ENCODE measurements at regions not wholly inside any gene's neighbourhood (a gene's known extent, or its start where the extent isn't known, plus 50 kb on each side); places are given as distances from the start of the nearest gene placed in this dataset.

DNA sequence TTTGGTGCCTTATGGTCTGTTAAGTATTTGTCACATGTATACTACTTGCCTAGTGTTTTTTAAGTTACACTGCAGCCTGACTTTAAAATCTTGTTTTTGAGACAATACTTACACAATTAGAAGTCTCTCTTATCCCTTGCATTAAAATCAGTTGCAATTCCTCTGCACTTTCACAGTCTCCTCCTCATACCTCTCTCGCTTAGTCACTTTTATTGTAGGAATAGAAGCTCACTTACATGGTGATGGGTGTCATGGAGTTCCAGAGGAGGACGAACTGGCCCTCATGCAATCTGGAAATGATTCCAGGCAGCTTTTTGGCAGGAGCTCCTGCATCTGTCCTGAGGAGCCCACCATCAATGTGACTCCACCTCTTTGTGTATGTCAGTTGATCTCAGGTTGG is 238.4 kb upstream of the TBC1D5 start:
- peak; percentile 11 for DNase-seq

DNA sequence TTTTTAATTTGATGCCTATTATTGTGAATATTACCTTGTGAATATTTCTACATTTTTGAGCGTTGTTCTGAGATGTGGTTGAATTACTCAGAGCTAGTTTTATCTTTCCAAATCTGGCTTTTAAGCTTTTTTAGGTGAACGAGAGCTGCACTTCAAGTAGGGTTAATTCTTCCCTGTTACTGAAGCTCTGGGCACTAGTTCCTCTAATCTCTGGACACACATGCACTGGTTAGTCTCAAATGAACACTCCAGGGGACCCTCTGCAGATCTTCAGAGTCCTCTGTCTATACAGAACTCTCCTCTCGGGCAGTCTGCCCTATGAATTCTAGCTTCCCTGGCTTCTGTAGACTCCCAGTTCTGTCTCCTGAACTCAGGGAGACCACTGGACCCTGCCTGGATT is 237.5 kb upstream of the TBC1D5 start:
- DNase-seq, result no peak

DNA sequence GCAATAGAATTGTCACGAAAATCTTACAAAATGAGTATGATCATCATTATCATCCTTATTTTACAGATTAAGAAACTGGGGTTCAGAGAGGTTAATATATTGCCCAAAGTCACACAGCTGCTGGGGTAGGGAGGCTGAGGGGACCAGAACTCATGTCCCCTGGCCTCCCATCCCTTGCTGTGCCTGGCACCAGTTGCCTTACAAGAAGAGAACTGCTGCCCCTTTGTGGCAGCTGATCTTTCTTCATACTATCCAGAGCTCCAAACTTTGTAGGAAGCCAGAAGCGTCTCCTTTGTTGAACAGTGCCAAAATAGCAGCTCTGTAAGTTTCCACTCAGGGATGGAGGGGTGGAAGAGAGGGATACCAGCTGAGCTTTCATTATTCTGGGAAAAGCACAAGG is 236.8 kb upstream of the TBC1D5 start:
- DNase-seq, result no peak

DNA sequence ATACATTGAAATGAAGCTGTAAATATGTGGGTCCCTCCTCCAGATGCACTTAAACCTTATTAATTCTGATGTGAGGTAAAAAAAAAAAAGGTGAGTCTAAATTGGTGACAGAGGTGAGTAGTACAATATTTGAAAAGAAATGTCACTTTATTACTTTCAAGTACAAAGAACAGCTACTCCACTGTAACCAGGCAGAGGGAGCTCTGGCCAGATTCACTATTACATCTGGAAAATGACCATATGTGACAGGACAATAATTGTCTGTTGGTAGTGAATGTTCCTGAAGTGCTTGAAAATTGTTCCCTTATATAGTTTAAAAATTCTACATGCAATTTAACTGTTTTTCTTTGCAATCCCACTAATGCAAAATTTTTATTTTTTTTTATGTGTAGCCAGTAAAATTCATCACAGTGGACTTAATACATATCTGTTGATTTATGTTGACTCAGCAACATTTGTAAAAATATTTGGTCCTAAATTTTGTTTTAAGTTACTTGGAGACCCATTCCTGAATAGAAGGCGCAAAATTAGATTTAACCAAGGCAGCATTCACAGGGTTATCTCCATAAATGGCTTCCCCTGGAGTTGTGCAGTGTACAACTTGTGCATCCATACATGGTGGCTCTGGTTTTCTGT is 231.9 kb upstream of the TBC1D5 start:
- DNase-seq, result no peak

DNA sequence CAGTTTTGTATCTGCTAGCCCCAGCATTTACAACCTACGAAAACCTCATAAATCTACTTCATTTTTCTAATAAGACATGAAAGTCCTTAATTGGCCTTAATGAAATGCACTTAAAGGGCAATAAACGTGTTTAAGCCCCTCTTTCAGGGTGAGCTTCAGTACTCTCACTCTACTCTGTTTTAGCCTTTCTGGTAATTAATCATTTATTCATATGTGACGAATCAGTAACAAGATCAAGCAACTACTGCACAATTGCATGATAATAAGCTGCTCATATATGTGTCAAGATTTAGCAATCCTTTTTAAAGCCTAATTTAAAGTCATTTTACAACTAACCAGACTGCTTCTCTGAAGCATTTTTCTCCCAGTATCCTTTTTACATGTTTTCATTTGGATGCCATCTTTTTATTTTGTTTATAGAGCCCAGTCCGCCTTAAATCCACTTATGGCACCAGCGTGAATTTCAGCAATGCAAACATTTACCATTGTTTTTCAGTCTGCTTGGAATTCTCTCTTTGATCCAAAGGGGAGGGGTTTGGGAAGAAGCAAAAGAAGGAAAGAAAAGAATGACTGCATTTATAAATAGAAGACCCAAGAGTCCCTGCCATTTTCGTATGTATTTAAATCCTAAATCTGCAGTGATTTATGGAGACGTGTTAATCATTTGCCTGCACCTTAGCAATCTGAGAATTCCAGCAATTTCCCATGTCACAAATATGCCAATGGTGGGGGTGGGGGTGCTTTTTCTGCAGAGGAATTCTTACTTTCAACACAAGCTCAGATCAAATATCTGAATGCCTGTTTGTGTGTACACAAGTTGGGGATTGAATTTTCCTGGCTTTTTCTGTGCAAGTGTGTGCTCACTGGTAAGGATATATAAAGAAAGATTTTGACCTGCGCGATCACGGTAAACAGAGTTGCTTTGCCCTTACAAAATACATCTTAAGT is 230.8 kb upstream of the TBC1D5 start:
- DNase-seq, result no peak

DNA sequence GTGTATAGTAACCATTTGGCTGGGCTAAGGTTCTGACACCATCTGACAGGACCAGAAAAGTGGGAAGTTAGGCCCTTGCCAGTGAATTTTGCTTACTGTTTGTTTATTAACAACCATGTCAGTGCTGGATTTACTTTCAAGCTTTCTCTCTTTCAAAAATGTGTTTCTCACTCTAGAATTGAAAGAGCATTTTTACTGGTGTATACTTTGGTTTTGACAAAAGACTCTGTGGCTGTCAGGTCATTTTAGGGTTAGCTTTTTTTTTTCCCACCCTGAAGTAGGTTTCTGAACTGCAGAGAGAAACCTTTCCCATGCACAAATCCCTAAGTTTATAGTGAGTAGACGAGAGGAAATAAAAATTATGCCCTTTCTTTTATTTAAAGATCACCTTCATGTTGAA is 230.0 kb upstream of the TBC1D5 start:
- DNase-seq, result no peak

DNA sequence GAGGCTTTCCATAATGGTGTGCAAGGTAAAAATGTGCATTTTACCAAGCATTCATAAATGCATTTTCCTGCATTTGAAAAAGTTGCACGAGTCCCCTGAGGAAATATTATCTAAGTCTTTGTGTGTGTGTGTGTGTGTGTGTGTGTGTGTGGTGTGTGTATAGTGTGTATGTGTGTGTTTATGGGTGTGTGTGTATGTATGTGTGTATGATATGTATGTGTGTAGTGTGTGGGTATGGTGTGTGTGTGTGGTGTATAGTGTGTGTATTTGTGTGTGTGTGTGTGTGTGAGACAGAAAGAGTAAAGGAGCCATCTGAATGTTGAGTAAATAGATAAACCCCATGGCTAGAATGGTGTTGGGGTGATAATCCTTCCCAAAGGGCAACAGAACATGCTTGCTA is 229.6 kb upstream of the TBC1D5 start:
- no peak for DNase-seq

DNA sequence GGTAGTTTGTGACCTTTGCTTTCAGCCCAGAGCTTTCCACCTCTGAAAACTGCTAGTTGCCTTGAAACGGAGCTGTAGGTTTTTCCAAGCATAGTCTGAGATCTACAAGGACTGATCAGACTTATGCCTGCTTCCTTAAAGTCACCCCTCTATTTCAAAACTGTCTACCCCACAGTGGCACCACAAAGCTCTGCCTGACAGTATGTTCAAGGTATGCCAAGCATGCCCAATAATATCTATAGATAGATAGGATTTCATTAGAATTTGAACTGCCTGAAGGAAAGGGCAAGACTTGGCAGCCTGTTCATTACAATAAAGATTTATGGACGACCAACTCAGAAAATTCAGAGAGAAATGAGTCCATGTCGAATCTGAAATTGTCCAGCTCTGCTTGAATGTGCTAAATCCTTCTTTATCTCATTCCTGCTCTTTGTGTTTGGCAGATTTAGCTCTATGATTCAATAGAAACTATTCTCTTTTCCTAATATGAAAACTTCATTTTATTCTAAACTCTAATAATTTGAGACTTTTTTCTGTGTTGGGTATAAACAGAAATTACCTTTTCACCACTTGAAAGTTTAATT is 227.6 kb upstream of the TBC1D5 start:
- no peak for DNase-seq

DNA sequence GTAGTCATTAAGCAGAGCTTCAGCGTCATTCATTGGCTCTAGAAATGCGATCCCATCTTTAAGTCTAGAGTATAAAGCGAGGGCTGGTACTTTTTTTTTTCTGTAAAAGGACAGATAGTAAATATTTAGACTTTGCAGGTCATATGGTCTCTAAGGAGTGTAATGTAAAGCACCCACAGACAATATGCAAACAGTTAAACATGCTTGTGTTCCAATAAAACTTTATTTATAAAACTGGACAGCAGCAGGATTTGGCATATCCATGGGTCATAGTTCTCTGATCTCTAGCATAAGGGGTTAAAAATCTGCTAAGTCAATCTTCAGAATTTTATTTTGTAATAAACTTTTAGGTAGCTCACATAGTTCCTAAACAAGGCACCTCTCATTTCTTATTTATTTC is 226.8 kb upstream of the TBC1D5 start:
- DNase-seq, result no peak

DNA sequence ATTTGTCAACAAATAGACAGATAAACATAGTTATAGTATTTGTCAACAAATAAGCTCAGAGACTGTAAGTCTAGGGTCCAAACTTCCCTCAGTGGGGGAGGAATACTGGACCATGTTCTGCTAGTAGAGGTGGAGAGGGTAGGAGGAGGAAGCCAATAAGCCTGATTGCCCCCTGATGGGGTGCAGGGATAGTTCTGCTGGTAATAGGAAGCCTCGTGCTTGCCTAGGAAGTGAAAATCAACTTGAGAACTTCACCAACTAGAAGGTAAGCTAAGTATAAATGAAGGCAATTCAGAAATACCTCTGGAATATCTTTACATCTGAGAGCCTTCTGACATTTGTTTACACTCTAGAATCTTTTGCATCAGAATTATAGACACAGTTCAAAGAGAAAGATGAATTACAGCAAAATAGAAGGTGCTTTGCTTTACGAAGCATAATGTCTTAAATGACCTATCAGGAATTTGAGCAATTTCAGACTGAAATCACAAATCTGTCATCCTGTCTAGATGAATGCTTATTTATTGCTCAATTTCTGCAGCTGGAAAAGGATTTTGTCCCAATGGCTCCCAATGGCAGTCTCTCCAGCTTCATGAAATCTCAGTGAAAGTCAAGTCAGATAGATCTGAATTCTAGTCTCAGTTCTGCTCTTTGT is 225.6 kb upstream of the TBC1D5 start:
- no peak for DNase-seq

DNA sequence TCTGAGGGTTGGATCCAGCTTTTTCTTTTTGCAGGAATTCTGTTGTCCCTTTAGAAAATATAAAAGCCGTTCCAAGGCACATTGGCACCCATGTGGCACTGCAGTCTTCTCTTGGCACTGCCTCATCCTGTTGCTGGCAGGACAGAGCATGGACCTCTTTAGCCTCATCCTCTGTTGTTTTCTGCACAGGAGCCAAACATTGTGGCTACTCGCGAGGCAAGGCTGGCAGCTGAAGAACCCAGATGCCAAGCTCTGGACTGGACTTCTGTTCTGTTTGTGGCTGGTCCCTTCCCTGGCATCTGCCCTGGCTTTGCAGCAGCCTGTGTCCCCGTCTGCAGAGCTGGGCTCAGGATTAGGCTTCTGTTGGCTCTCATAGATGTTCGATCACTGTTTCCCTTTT is 224.7 kb upstream of the TBC1D5 start:
- no peak for DNase-seq

DNA sequence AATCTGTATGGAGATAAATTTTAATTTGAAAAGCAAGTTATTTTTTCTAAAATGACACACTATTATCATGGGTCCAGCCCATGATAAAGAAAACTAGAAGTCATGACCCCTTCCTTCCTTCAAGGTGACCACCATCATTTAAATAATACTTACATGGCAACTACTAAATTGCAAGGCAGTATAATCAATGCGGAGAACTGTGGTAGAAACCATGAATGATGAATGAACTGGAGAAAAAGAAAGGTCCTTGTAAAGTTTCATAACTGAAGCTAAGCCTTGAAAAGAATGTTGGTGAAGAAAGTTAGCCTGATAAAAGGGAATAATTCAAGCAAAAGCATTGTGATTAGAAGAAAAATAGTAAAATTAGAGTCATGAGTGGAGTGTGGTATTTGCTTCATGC is 222.9 kb upstream of the TBC1D5 start:
- no peak for DNase-seq

DNA sequence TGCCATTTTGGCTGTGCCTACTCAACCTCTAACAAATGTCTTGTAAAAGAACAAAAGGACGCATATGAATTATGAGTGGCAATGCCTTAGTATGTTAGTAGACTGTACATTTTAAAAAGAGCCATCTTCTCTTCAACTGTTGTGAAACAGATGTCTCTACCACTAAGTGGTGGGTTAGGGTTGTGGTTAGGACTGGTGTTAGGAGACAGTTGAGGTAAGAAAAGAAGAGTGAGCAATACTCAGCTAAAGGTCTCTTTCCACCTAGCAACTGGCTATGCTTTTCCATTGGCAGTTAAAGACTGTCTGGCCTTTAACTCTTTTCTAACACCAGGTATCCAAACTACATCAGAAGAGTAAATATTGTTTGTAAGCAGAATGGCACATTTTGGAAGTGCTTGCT is 221.7 kb upstream of the TBC1D5 start:
- no peak for DNase-seq

DNA sequence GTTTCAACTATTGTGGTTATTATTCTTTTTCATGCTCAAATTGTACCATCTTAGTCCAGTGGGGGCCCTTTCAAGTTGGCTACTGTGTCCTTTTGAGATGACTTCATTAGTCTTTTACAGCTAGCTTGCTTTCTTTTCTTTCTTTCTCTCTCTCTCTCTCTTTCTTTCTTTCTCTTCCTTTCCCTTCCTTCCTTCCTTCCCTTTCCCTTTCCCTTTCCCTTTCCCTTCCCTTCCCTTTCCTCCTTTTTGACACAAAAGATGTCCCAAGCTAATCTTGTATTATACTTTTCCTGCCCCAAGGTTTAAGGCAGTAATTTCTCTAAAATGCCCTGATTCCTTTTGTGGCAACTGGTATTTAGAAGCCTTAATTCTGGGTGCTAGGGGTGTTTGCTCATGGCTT is 213.0 kb upstream of the TBC1D5 start:
- DNase-seq, result no peak

DNA sequence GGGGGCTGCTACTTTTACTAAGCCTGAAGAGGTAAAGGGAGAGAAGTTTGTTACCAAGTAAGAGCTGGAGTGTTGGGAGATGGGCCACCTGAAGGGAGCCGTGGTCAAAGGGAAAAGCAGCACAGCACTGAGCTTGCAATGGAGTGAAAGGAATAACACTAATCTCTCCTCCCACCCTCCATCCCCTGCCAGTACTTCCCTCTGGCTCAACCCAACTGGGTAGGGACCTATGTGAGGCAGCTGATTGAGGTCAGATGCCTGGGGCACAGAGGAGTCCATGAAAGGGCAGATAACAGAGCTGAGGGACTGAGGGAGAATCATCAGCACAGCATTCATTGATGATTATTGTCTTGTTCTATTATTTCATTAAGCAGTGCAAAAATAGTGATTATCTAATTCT is 212.4 kb upstream of the TBC1D5 start:
- DNase-seq, result no peak

DNA sequence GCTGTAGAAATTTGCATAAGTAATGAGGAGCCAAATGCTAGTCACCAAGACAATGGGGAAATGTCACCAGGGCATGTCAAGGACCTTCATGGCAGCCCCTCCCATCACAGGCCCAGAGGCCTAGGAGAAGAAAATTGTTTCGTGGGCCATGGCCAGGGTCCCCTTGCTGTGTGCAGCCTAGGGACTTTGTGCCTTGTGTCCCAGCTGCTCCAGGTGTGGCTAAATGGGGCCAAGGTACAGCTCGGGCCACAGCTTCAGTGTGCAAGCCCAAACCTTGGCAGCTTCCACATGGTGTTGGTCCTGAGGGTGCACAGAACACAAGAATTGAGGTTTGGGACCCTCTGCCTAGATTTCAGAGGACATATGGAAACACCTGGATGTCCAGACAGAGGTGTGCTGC is 208.8 kb upstream of the TBC1D5 start:
- DNase-seq, result no peak

DNA sequence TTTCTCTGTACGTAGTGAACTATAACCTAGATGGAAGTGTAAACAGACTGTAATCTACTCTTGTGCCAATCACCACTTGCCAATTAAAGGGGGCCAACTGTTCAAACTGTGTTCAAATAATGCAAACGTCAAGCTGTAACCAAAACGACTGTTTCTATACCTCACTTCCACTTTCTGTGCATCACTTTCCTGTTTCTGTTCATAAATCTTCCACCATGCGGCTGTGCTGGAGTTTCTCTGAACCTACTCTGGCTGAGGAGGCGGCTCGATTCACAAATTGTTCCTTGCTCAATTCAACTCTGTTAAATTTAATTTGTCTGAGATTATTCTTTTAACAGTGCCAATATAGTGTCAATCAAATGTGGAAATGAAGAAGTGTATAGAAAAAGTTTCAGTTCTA is 206.7 kb upstream of the TBC1D5 start:
- no peak for DNase-seq

DNA sequence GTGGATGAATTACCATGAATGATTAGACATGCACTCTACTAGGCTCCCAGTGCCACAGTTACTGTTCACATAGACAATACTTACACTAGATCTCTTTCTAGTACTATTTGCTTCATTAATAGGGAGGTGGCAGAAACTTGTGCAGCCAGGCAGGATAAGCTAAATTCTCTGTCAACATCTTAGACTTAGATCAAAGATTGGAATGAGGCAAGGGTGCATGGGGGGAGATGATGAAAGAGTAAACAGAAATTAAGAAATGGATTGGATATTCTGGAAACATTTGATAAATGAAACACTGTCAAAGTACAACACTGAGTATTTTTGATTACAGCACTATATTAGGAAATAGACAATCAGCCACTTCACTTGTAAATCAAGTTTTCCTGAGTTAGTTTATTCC is 205.4 kb upstream of the TBC1D5 start:
- no peak for DNase-seq

DNA sequence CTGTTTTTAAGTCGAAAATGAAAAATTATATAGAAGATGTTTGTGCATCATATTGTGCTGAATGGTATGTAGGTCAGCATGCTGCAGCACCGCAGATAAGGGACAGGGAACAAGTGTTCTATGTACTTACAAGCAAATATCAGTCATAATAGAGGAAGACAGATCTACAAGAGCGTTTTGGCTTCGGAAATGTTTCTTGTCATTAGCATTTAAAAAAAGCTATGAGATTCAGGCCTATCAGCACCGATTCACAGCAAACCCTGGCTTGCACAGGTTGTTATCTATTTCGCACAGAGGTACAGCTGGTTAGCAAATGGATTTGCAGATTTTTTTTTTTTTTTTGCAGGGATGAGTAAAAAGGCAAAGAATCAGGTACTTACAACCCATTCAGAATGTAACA is 204.2 kb upstream of the TBC1D5 start:
- no peak for DNase-seq

DNA sequence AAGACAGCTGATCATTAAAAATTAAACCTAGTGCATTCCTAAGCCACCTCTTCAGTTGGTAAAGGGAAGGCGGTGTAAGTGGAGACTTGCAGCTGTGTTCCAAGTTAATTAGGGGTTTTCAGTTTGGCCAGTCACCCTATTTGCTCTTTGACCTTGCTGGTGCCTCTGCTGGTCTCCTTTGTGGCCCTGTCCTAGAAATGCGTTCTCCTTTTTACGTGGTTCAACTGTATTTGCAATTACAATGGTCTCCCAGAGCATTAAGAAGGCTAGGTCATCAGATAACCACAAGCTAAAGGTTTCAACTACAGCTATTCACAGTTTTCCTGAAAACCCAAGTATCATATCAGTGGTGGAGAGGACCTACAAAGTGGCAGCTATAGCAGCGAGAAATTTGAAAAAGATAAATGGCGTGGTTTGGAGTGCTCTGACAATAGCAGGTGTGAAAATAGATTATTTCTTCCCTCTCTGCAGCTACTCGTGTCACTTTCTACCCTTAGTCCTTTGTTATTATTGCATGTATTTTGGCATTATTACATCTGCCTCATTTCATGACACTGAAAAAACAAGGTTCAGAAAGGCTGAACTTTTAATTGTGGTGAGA is 203.5 kb upstream of the TBC1D5 start:
- DNase-seq, result no peak

DNA sequence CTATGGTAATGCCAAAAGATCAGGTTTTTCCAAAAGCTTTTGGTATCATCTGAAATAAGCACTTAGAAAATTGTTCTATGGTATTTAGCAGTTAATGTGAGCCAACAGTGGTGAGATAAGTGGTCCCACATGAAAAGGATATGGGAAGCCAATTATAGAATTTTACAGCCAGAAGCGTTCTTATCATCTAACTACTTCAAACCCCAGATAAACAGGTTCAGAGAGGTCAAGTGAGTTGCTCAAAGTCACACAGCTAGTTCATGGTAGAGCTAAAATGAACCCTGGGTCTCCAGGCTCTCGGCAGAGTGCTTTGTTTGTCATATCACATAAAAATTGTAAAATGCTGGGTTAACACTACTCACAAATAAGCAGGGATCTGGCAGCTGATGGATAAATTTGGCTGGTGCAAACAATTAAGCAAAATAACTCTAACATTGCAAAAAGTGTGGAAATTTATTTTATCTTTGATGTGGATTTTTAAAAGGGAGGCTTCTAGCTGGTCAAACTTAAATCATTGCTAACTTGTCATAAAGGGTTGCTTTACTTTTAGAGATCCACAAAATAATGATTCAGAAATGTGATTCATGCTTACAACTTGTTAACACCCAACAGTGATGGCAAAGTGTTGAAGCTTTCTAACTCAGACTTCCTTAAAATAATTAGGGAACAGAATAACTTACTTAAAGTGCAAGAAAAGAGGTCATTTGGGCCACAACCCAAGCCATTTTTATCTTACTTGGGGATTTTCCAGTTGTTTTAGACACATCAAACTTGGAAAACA is 202.8 kb upstream of the TBC1D5 start:
- DNase-seq, result no peak

DNA sequence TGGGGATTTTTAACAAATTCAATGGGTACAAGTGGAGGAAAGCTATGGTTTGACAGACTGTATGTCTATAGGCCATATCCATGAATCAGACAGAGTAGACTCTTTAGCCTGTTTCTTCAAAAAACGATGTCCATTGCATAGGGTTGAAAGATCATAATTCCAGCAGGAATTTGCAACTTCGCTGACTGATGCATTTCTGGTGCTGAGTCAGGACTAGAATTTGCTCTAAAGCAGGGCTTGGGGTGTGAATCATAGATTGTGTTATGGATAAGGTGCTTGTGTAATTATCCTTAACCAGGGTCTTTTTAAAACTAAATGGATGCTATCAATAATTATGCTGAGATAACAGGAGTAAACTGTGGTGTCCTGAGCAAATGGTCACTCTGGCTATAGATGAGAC is 200.4 kb upstream of the TBC1D5 start:
- DNase-seq, result peak; percentile 27

Data from fibroblast of skin of scalp (primary cell).